HCT116 (cell line): ENCODE measurements at regions not wholly inside any gene's neighbourhood (a gene's known extent, or its start where the extent isn't known, plus 50 kb on each side); places are given as distances from the start of the nearest gene placed in this dataset.
"Not testable (repeated sequence)": the region's sequence is repeated elsewhere in the genome, so short reads cannot be mapped to it uniquely, and the experiment has no call there.

ENCODE experiments used
- ATAC-seq: fragments of 200-7000 bp; cut with Tn5 transposase; 2 replicates; pipeline ENCODE4 v1.9.1; 2020; ENCODE audit warnings: mild to moderate bottlenecking, moderate library complexity
- BruUV-seq: library from RNA; stranded (reverse); fragments of 400-500 nt; replicated peaks from 2 replicates; lab custom pipeline; 2021; lab: Mats Ljungman, UMichigan
- CTCF ChIA-PET: fragments of 300-600 bp; sonication (Branson Sonifier 250); formaldehyde crosslinking; loops from one replicate; lab custom pipeline; 2021; ENCODE audit warnings: antibody characterized with exemption; lab: Charles Lee
- POLR2A ChIA-PET: fragments of 300-600, 350-600 bp; sonication (Branson Sonifier 250); formaldehyde crosslinking; loops from one replicate; lab custom pipeline; 2021; ENCODE audit warnings: antibody characterized with exemption; lab: Charles Lee
- RAD21 ChIA-PET, 2 experiments: fragments of 300-600 bp; sonication (Branson Sonifier 250); formaldehyde crosslinking; loops; one replicate each; lab custom pipeline; 2023; ENCODE audit warnings: low total read pairs in 2 of 2; ENCODE audit not compliant: uncharacterized antibody in 2 of 2, unreplicated experiment in 2 of 2, low non-redundant PET in 1 of 2; lab: Charles Lee
- DNase-seq: peaks from one replicate; pipeline ENCODE4 v3.0.0-alpha.2; 2010; ENCODE audit warnings: low read depth, low spot score
- H2AFZ ChIP-seq: fragments of 200-600 bp; shearing (Covaris generic), sonication (generic); 2 replicates; pipeline ENCODE4 v1.6.1; 2017; ENCODE audit warnings: low read depth, mixed run types, mixed read lengths, antibody characterized with exemption, low read length; ENCODE audit not compliant: poor library complexity, severe bottlenecking
- H3K27ac ChIP-seq: 2 replicates; pipeline ENCODE4 v1.5.1; 2012; ENCODE audit warnings: low read depth, low read length
- H3K27me3 ChIP-seq: fragments of 200-600 bp; sonication (generic); 2 replicates; pipeline ENCODE4 v1.6.1; 2016; ENCODE audit warnings: mixed run types, low read length, mixed read lengths; ENCODE audit not compliant: insufficient read depth
- H3K36me3 ChIP-seq, 2 experiments: fragments of 200-500 bp in 1 of 2; fragments of 200-600 bp in 1 of 2; sonication (Bioruptor generic) in 1 of 2; sonication (generic) in 1 of 2; 2 replicates each; pipeline versions ENCODE4 v1.5.1 to v1.6.1; 2014 to 2016; ENCODE audit warnings: low read length in 2 of 2, inconsistent platforms in 1 of 2, mixed read lengths in 1 of 2, mixed run types in 1 of 2; ENCODE audit not compliant: insufficient read depth in 2 of 2, control insufficient read depth in 1 of 2
- H3K4me1 ChIP-seq, 2 experiments: fragments of 200-600 bp in 1 of 2; sonication (generic) in 1 of 2; 2 replicates each; pipeline versions ENCODE4 v1.5.1 to v1.6.1; 2012 to 2017; ENCODE audit warnings: low read length in 2 of 2, inconsistent platforms in 1 of 2, mild to moderate bottlenecking in 1 of 2, mixed read lengths in 1 of 2, mixed run types in 1 of 2, moderate library complexity in 1 of 2; ENCODE audit not compliant: insufficient read depth in 2 of 2, control insufficient read depth in 1 of 2
- H3K4me2 ChIP-seq: fragments of 200-600 bp; sonication (generic); 2 replicates; pipeline ENCODE4 v1.6.1; 2017; ENCODE audit warnings: mixed run types, low read length, mixed read lengths
- H3K4me3 ChIP-seq, 2 experiments: fragments of 200-600 bp in 1 of 2; sonication (generic) in 1 of 2; replicated peaks in 1 of 2; 2 replicates each; pipeline ENCODE4 v1.5.1; 2011 to 2016; ENCODE audit warnings: low read length in 2 of 2, control low read depth in 1 of 2, low read depth in 1 of 2, mild to moderate bottlenecking in 1 of 2, mixed read lengths in 1 of 2, mixed run types in 1 of 2
- H3K79me2 ChIP-seq: fragments of 200-600 bp; sonication (generic); 2 replicates; pipeline ENCODE4 v1.6.1; 2017; ENCODE audit warnings: mild to moderate bottlenecking, mixed run types, low read length, moderate library complexity, mixed read lengths; ENCODE audit not compliant: insufficient read depth
- H3K9ac ChIP-seq: fragments of 200-600 bp; sonication (generic); 2 replicates; pipeline ENCODE4 v1.6.1; 2016; ENCODE audit warnings: low read length, mixed read lengths
- H3K9me2 ChIP-seq: fragments of 200-600 bp; sonication (generic), shearing (Covaris generic); 2 replicates; pipeline ENCODE4 v1.6.1; 2017; ENCODE audit warnings: mixed run types, mild to moderate bottlenecking, moderate library complexity; ENCODE audit not compliant: insufficient read depth
- H3K9me3 ChIP-seq, 2 experiments: fragments of 200-500 bp in 1 of 2; fragments of 200-600 bp in 1 of 2; sonication (Bioruptor generic) in 1 of 2; sonication (generic) in 1 of 2; 2 replicates each; pipeline ENCODE4 v1.6.1; 2014 to 2017; ENCODE audit warnings: low read length in 2 of 2, mixed read lengths in 2 of 2, inconsistent platforms in 1 of 2, low read depth in 1 of 2, mild to moderate bottlenecking in 1 of 2, mixed run types in 1 of 2, moderate library complexity in 1 of 2; ENCODE audit not compliant: control insufficient read depth in 1 of 2, insufficient read depth in 1 of 2
- H4K20me1 ChIP-seq: fragments of 200-600 bp; sonication (generic), shearing (Covaris generic); 2 replicates; pipeline ENCODE4 v1.6.1; 2017; ENCODE audit warnings: mixed run types, mild to moderate bottlenecking, moderate library complexity; ENCODE audit not compliant: insufficient read depth
- CBX3 ChIP-seq: IDR thresholded peaks from 2 replicates; pipeline ENCODE4 v1.6.1; 2012; ENCODE audit warnings: low read depth
- EZH2 ChIP-seq: fragments of 200-600 bp; sonication (generic); IDR thresholded peaks from 2 replicates; pipeline ENCODE4 v1.6.1; 2017; ENCODE audit warnings: antibody characterized with exemption, mixed run types
- FOSL1 ChIP-seq: IDR thresholded peaks from 2 replicates; pipeline ENCODE4 v1.6.1; 2012; ENCODE audit warnings: low read depth
- JUND ChIP-seq: IDR thresholded peaks from 2 replicates; pipeline ENCODE4 v1.6.1; 2012
- RAD21 ChIP-seq: IDR thresholded peaks from 2 replicates; pipeline ENCODE4 v1.6.1; 2012; ENCODE audit warnings: low read depth, mild to moderate bottlenecking
- REST ChIP-seq: IDR thresholded peaks from 2 replicates; pipeline ENCODE4 v1.6.1; 2012; ENCODE audit warnings: low read depth
- TCF7L2 ChIP-seq: IDR thresholded peaks from 2 replicates; pipeline ENCODE4 v1.7.0; 2011; ENCODE audit warnings: borderline replicate concordance, inconsistent platforms; ENCODE audit not compliant: insufficient read depth, insufficient read length; ENCODE audit errors: extremely low read depth
- YY1 ChIP-seq: IDR thresholded peaks from 2 replicates; pipeline ENCODE4 v1.6.1; 2011; ENCODE audit warnings: low read length, low read depth, moderate library complexity, mild to moderate bottlenecking; ENCODE audit not compliant: insufficient replicate concordance; ENCODE audit errors: extremely low read depth
- ZFX ChIP-seq: fragments of 450-650 bp; IDR thresholded peaks from 2 replicates; pipeline ENCODE4 v1.6.1; 2017
- ZNF274 ChIP-seq: fragments of 200-500 bp; sonication (Bioruptor generic); IDR thresholded peaks from 2 replicates; pipeline ENCODE4 v1.6.1; 2014; ENCODE audit warnings: mild to moderate bottlenecking, low read depth, low read length, inconsistent platforms
- intact Hi-C: fragments of 100-400 bp; cut with micrococcal nuclease; formaldehyde crosslinking; loops from 2 replicates; pipeline ENCODE4 v1.10.0; 2022
- TF ChIP-seq, protein P1 (sequence below): IDR thresholded peaks from 2 replicates; pipeline ENCODE4 v1.6.1; 2011; ENCODE audit warnings: mild to moderate bottlenecking, low read length, moderate library complexity; ENCODE audit not compliant: insufficient replicate concordance; ENCODE audit errors: extremely low read depth
- TF ChIP-seq, protein P2 (sequence below): IDR thresholded peaks from 2 replicates; pipeline ENCODE4 v1.6.1; 2012
- TF ChIP-seq, protein P3 (sequence below): IDR thresholded peaks from 2 replicates; pipeline ENCODE4 v1.6.1; 2012

- POLR2A ChIA-PET, result no interaction called here
- Histone ChIP-seq H3K9me2 (no peaks in the 10 kb centered on the region), H3K4me2 (no peak overlapping the region), H4K20me1 (no peaks in the 10 kb centered on the region), H3K36me3 (no peaks in the 10 kb centered on the region), H3K4me1 (no peaks in the 10 kb centered on the region), H3K9ac (no peak overlapping the region), H2AFZ (no peak overlapping the region), H3K27me3 (no peaks in the 10 kb centered on the region), H3K27ac (no peak overlapping the region), H3K4me3 (no peak overlapping the region), H3K9me3 (peaks cover 0 to 11% of the 10 kb centered on the region in 2 experiments; a peak in 1 of 4 replicates), H3K79me2 (no peaks in the 10 kb centered on the region)
- TF ChIP-seq ZFX, result no peak
- no peak for TF ChIP-seq RAD21
- TF ChIP-seq JUND, result no peak
- TF ChIP-seq, protein P1, sequence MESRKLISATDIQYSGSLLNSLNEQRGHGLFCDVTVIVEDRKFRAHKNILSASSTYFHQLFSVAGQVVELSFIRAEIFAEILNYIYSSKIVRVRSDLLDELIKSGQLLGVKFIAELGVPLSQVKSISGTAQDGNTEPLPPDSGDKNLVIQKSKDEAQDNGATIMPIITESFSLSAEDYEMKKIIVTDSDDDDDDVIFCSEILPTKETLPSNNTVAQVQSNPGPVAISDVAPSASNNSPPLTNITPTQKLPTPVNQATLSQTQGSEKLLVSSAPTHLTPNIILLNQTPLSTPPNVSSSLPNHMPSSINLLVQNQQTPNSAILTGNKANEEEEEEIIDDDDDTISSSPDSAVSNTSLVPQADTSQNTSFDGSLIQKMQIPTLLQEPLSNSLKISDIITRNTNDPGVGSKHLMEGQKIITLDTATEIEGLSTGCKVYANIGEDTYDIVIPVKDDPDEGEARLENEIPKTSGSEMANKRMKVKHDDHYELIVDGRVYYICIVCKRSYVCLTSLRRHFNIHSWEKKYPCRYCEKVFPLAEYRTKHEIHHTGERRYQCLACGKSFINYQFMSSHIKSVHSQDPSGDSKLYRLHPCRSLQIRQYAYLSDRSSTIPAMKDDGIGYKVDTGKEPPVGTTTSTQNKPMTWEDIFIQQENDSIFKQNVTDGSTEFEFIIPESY, result no peak
- TF ChIP-seq, protein P2, sequence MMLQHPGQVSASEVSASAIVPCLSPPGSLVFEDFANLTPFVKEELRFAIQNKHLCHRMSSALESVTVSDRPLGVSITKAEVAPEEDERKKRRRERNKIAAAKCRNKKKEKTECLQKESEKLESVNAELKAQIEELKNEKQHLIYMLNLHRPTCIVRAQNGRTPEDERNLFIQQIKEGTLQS, result no peak
- TF ChIP-seq YY1, result no peak
- no peak for TF ChIP-seq ZNF274
- TF ChIP-seq REST, result no peak
- TF ChIP-seq, protein P3, sequence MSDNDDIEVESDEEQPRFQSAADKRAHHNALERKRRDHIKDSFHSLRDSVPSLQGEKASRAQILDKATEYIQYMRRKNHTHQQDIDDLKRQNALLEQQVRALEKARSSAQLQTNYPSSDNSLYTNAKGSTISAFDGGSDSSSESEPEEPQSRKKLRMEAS, result no peak
- no peak for TF ChIP-seq EZH2
- no peak for TF ChIP-seq TCF7L2
- TF ChIP-seq CBX3, result no peak
- TF ChIP-seq FOSL1, result no peak
- RAD21 ChIA-PET, result no interaction called here
- ATAC-seq (no peak), DNase-seq (no peak)
- intact Hi-C loops, result no loop called here
- no TSS peak for BruUV-seq
- CTCF ChIA-PET, result no interaction called here
These were observed 843.7 kb downstream of the DIAPH3 start for GRCh38 chr13:59320021-59320420.

DNA sequence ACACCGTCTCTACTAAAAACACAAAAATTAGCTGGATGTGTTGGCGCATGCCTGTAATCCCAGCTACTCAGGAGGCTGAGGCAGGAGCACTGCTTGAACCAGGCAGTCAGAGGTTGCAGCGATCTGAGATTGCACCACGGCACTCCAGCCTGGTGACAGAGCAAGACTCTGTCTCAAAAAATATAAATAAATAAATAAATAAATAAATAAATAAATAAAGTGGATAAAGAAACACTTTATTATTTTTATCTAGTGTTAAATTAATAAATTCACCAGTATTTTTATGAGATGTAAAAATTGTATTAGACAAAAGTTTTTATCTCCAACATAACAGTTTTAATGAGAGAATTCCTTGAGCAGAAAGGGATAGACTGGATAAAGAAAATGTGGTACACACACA is 839.3 kb downstream of the DIAPH3 start:
- H3K9ac ChIP-seq, H3K36me3 ChIP-seq, DNase-seq, H3K27me3 ChIP-seq, H4K20me1 ChIP-seq, BruUV-seq, H3K9me2 ChIP-seq, H3K4me1 ChIP-seq, H2AFZ ChIP-seq, CTCF ChIA-PET, H3K27ac ChIP-seq, RAD21 ChIA-PET, POLR2A ChIA-PET, ATAC-seq, H3K4me2 ChIP-seq, H3K79me2 ChIP-seq, intact Hi-C loops, H3K4me3 ChIP-seq: not testable (repeated sequence)
- peaks cover 0 to 14% of the 10 kb centered on the region in 2 experiments; a peak in 1 of 4 replicates for H3K9me3 ChIP-seq
